Trophoblast cell (in vitro differentiated cells and primary cell): ENCODE measurements at regions not wholly inside any gene's neighbourhood (a gene's known extent, or its start where the extent isn't known, plus 50 kb on each side); places are given as distances from the start of the nearest gene placed in this dataset.

Experiments
- DNase-seq, 2 donors: peaks; one replicate each; pipeline ENCODE4 v3.0.0-alpha.2; 2016
- H2AFZ ChIP-seq: 2 replicates; pipeline ENCODE4 v1.6.1; 2013; ENCODE audit warnings: low read length, moderate library complexity, mild to moderate bottlenecking; ENCODE audit not compliant: insufficient read depth, poor library complexity
- H2AK5ac ChIP-seq: 2 replicates; pipeline ENCODE4 v1.6.1; 2013; ENCODE audit warnings: mild to moderate bottlenecking, low read length
- H2BK120ac ChIP-seq: 2 replicates; pipeline ENCODE4 v1.6.1; 2013; ENCODE audit warnings: low read length, mild to moderate bottlenecking, moderate library complexity; ENCODE audit not compliant: insufficient read depth, poor library complexity
- H2BK12ac ChIP-seq: 2 replicates; pipeline ENCODE4 v1.6.1; 2013; ENCODE audit warnings: mild to moderate bottlenecking, low read length, moderate library complexity
- H2BK5ac ChIP-seq: 2 replicates; pipeline ENCODE4 v1.6.1; 2013; ENCODE audit warnings: low read length, low read depth, moderate library complexity, mild to moderate bottlenecking; ENCODE audit not compliant: poor library complexity
- H3K14ac ChIP-seq: 2 replicates; pipeline ENCODE4 v1.6.1; 2013; ENCODE audit warnings: mild to moderate bottlenecking, low read length
- H3K18ac ChIP-seq: 2 replicates; pipeline ENCODE4 v1.6.1; 2013; ENCODE audit warnings: mild to moderate bottlenecking, low read length
- H3K23ac ChIP-seq: 2 replicates; pipeline ENCODE4 v1.6.1; 2013; ENCODE audit warnings: low read length
- H3K27ac ChIP-seq: 2 replicates; pipeline ENCODE4 v1.5.1; 2013; ENCODE audit warnings: low read depth, mild to moderate bottlenecking, inconsistent platforms, low read length, moderate library complexity
- H3K27me3 ChIP-seq: 2 replicates; pipeline ENCODE4 v1.6.1; 2013; ENCODE audit warnings: inconsistent platforms, mild to moderate bottlenecking, low read length, moderate library complexity; ENCODE audit not compliant: insufficient read depth
- H3K36me3 ChIP-seq, 2 experiments: 1 replicate in 1 of 2; 2 replicates in 1 of 2; pipeline ENCODE4 v1.6.1; 2013; ENCODE audit warnings: low read length in 2 of 2, mild to moderate bottlenecking in 2 of 2, moderate library complexity in 1 of 2; ENCODE audit not compliant: insufficient read depth in 2 of 2, control insufficient read depth in 1 of 2
- H3K4ac ChIP-seq: 2 replicates; pipeline ENCODE4 v1.6.1; 2013; ENCODE audit warnings: low read depth, mild to moderate bottlenecking, low read length, moderate library complexity
- H3K4me1 ChIP-seq, 2 experiments: 1 replicate in 1 of 2; 2 replicates in 1 of 2; pipeline ENCODE4 v1.6.1; 2013; ENCODE audit warnings: low read length in 2 of 2, mild to moderate bottlenecking in 2 of 2, moderate library complexity in 1 of 2; ENCODE audit not compliant: insufficient read depth in 2 of 2, control insufficient read depth in 1 of 2
- H3K4me2 ChIP-seq: 2 replicates; pipeline ENCODE4 v1.6.1; 2013; ENCODE audit warnings: inconsistent platforms, mild to moderate bottlenecking, low read length, moderate library complexity
- H3K4me3 ChIP-seq: 2 replicates; pipeline ENCODE4 v1.5.1; 2013; ENCODE audit warnings: mild to moderate bottlenecking, low read depth, low read length, inconsistent platforms
- H3K79me1 ChIP-seq: one replicate; pipeline ENCODE4 v1.6.1; 2013; ENCODE audit warnings: low read length
- H3K79me2 ChIP-seq: 2 replicates; pipeline ENCODE4 v1.6.1; 2013; ENCODE audit warnings: low read length, mild to moderate bottlenecking; ENCODE audit not compliant: control insufficient read depth, insufficient read depth, poor library complexity
- H3K9ac ChIP-seq: 2 replicates; pipeline ENCODE4 v1.6.1; 2013; ENCODE audit warnings: mild to moderate bottlenecking, low read length
- H3K9me3 ChIP-seq: 2 replicates; pipeline ENCODE4 v1.6.1; 2013; ENCODE audit warnings: low read depth, mild to moderate bottlenecking, control low read depth, inconsistent platforms, low read length; ENCODE audit not compliant: insufficient read depth
- H4K12ac ChIP-seq: 2 replicates; pipeline ENCODE4 v1.6.1; 2013; ENCODE audit warnings: low read depth, mild to moderate bottlenecking, low read length, moderate library complexity
- H4K8ac ChIP-seq: 2 replicates; pipeline ENCODE4 v1.6.1; 2013; ENCODE audit warnings: low read depth, mild to moderate bottlenecking, low read length, moderate library complexity
- H4K91ac ChIP-seq: one replicate; pipeline ENCODE4 v1.6.1; 2013; ENCODE audit warnings: low read depth, mild to moderate bottlenecking, low read length, moderate library complexity
- WGBS: extraction: QIAGEN DNeasy Blood & Tissue Kit; methylation state at CpG from one replicate; pipeline ENCODE4 v1.1.7; 2013; ENCODE audit warnings: missing lambda C conversion rate; ENCODE audit not compliant: insufficient read length, insufficient coverage; ENCODE audit errors: extremely low coverage; 5-methylcytosine and 5-hydroxymethylcytosine counted together

DNA sequence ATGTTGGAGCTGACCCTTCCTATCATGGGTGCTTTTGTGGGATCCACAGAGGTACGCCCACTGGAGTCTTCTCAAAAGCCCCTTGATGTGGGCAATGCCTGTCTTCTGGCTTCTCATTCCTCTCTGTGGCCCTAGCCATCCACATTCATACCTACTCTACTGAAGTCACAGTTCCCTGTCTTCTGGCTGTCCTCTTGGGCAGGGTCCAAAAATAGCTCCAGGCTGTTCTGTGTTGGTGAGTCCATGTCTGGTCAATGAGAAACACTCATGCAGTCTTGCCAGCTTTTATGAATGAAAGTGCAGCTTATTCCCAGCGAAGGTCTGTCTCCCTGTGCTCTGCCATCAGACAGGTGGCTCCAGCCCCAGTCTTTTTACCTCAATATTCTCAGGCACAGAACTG, 135.9 kb upstream of the MDM1 start:
- Histone ChIP-seq H2BK120ac (no peak overlapping the region), H3K14ac (no peak overlapping the region), H3K4me2 (no peak overlapping the region), H2AFZ (no peak overlapping the region), H2AK5ac (no peak overlapping the region), H3K4ac (no peak overlapping the region), H2BK5ac (no peak overlapping the region), H3K4me3 (no peak overlapping the region), H4K8ac (no peak overlapping the region), H3K9ac (no peak overlapping the region), H3K4me1 (peaks cover 0 to 2% of the 10 kb centered on the region in 2 experiments), H3K79me2 (no peaks in the 10 kb centered on the region), H3K23ac (no peak overlapping the region), H3K9me3 (no peaks in the 10 kb centered on the region), H3K18ac (no peak overlapping the region), H3K27me3 (no peaks in the 10 kb centered on the region), H2BK12ac (no peak overlapping the region), H4K91ac (no peak overlapping the region), H4K12ac (no peak overlapping the region), H3K36me3 (no peaks in the 10 kb centered on the region), H3K79me1 (no peaks in the 10 kb centered on the region), H3K27ac (no peak overlapping the region)
- no CpG with 5 or more reads among the region's 2 CpGs for WGBS
- no peak for DNase-seq

DNA sequence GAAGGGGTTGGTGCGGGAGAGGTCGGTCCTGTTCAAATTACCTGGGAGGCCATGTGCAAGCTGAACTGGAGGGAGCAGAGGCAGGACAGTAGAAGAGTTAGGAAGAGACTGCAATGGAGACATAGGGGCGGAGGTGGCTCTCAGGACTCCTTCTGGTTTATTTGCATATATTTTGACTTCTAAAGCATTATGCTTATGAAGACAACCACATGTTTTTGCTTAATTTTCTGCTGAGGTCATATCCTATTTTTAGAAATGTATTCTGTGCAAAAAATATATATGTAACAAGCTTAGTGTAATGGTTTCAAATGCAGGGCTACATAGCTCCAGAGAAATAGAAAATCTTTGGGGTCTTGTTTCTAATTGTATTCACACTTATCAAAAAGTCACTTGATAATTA, 137.0 kb upstream of the MDM1 start:
- H3K18ac ChIP-seq, result no peak overlapping the region

DNA sequence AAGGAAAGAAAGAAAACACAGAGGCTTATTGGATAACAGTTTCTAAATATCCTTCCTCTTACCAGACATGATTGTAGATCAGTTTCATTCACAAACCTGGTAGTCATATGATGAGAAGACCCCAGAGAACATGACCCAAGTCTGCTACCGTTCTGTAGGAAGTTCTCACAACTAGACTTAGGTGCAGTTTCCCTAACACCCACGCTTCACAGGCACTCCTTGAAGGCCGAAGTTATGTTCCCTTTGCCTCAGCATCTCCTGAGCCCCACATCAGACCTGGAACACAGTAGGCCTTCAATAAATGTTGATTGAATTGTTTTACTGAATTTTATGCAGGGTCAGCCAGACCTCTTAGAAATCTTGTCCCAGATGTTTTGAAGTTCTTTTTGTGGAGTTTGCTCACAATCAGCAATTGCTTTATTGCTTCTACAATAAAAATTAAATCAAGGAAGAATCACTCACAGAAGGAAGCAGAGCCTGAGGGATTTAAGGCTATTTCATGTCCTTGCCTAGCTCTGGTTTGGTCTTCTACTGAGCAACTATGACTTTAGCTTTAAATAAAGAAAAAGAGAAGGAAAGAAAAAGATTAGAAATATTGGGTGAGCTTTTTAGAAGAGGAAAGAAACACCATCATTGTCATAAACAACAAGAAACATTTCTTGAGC, 138.6 kb upstream of the MDM1 start:
- Histone ChIP-seq H2AFZ (no peak overlapping the region), H3K14ac (no peak overlapping the region), H3K4me2 (no peak overlapping the region), H2AK5ac (no peak overlapping the region), H3K18ac (no peak overlapping the region), H3K23ac (no peak overlapping the region), H3K79me1 (no peaks in the 10 kb centered on the region), H3K36me3 (no peaks in the 10 kb centered on the region), H2BK5ac (no peak overlapping the region), H4K8ac (no peak overlapping the region), H3K9me3 (no peaks in the 10 kb centered on the region), H4K91ac (no peak overlapping the region), H4K12ac (no peak overlapping the region), H3K27ac (no peak overlapping the region), H3K4me3 (no peak overlapping the region), H2BK12ac (no peak overlapping the region), H3K79me2 (no peaks in the 10 kb centered on the region), H3K4ac (no peak overlapping the region), H3K4me1 (peaks cover 0 to 2% of the 10 kb centered on the region in 2 experiments), H3K27me3 (no peaks in the 10 kb centered on the region), H2BK120ac (no peak overlapping the region), H3K9ac (no peak overlapping the region)
- WGBS, result no CpG with 5 or more reads among the region's 3 CpGs
- DNase-seq, result no peak

More for the DNA sequence above, 137.0 kb upstream of the MDM1 start:
- no peak overlapping the region for H2BK120ac ChIP-seq
- no peak overlapping the region for H3K23ac ChIP-seq
- no peak overlapping the region for H3K4me2 ChIP-seq
- no peaks in the 10 kb centered on the region for H3K9me3 ChIP-seq
- no peak overlapping the region for H3K14ac ChIP-seq
- no peak overlapping the region for H4K12ac ChIP-seq
- H2BK5ac ChIP-seq, result no peak overlapping the region
- H3K79me1 ChIP-seq, result no peaks in the 10 kb centered on the region
- no peak overlapping the region for H4K91ac ChIP-seq
- no peaks in the 10 kb centered on the region for H3K79me2 ChIP-seq
- no peak overlapping the region for H2BK12ac ChIP-seq
- DNase-seq, result no peak
- no peak overlapping the region for H3K4ac ChIP-seq
- H3K36me3 ChIP-seq, result no peaks in the 10 kb centered on the region
- no peak overlapping the region for H3K27ac ChIP-seq
- H4K8ac ChIP-seq, result no peak overlapping the region
- peaks cover 0 to 2% of the 10 kb centered on the region in 2 experiments for H3K4me1 ChIP-seq
- no peak overlapping the region for H3K9ac ChIP-seq
- no peak overlapping the region for H2AFZ ChIP-seq
- no peak overlapping the region for H2AK5ac ChIP-seq
- no peak overlapping the region for H3K4me3 ChIP-seq
- H3K27me3 ChIP-seq, result no peaks in the 10 kb centered on the region
- WGBS, result no CpG with 5 or more reads among the region's 3 CpGs

DNA sequence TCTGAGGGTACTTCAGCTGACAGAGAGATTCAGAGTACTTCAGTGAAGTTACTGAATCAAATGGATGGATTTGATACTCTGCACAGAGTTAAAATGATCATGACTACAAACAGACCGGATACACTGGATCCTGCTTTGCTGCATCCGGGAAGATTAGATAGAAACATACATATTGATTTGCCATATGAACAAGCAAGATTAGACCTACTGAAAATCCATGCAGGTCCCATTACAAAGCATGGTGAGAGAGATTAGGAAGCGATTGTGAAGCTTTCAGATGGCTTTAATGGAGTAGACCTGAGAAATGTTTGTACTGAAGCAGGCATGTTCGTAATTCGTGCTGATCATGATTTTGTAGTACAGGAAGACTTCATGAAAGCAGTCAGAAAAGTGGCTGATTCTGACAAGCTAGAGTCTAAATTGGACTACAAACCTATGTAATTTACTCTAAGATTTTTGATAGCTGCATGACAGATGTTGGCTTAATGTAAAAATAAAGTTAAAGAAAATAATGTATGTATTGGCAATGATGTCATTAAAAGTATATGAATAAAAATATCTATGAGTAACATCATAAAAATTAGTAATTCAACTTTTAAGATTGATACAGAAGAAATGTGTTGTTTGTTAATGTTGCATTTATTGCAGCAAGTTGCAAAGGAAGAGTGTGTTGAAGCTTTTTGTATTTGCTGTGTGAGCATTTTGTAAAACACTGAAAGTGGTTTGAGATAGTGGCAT, 136.1 kb upstream of the RAP1B start:
- no peak overlapping the region for H3K4me3 ChIP-seq
- H3K9ac ChIP-seq, result no peak overlapping the region
- H3K4me2 ChIP-seq, result no peak overlapping the region
- no CpG with 5 or more reads among the region's 5 CpGs for WGBS
- no peak overlapping the region for H2AK5ac ChIP-seq
- DNase-seq, result no peak
- no peak overlapping the region for H3K23ac ChIP-seq
- no peak overlapping the region for H4K8ac ChIP-seq
- no peak overlapping the region for H2BK5ac ChIP-seq
- H3K9me3 ChIP-seq, result no peaks in the 10 kb centered on the region
- no peak overlapping the region for H2AFZ ChIP-seq
- H4K91ac ChIP-seq, result no peak overlapping the region
- H3K27me3 ChIP-seq, result no peaks in the 10 kb centered on the region
- H3K18ac ChIP-seq, result no peak overlapping the region
- H3K14ac ChIP-seq, result no peak overlapping the region
- no peaks in the 10 kb centered on the region for H3K36me3 ChIP-seq
- H3K4me1 ChIP-seq, result no peaks in the 10 kb centered on the region
- no peaks in the 10 kb centered on the region for H3K79me2 ChIP-seq
- no peaks in the 10 kb centered on the region for H3K79me1 ChIP-seq
- no peak overlapping the region for H3K4ac ChIP-seq
- H3K27ac ChIP-seq, result no peak overlapping the region
- H2BK120ac ChIP-seq, result no peak overlapping the region
- no peak overlapping the region for H4K12ac ChIP-seq
- H2BK12ac ChIP-seq, result no peak overlapping the region
